ENCODE measurements at regions not wholly inside any gene's neighbourhood (a gene's known extent, or its start where the extent isn't known, plus 50 kb on each side); places are given as distances from the start of the nearest gene placed in this dataset.

DNA sequence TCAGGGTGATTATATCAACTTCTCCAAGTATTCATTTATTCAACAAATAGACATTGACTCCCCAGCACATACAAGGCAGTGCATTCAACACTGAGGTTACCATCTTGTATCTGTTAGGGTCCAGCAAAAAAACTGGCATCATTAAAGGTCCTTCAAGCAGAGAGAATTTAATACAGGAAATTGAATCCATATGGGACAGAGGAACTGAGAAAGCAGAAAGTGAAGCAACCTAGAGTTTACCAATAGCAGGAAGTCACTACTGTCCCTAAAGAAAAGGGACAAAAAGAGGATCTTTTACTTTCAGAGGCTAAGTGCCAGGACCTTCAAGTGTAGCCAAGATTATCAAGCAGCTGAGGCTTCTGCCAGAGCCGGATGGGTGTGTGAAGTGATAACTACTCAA, 237.8 kb upstream of the TBX3 start:
- no peaks in the 10 kb centered on the region for H3K9me3 ChIP-seq
- no peaks in the 10 kb centered on the region for H3K36me3 ChIP-seq
- H3K4me1 ChIP-seq (ENCODE audit: control insufficient read depth in 1 of 2, insufficient read depth in 1 of 2, low read depth in 1 of 2, low read length in 1 of 2) = no peaks in the 10 kb centered on the region
- no peak overlapping the region for H3K27ac ChIP-seq
- TF ChIP-seq, protein P1, sequence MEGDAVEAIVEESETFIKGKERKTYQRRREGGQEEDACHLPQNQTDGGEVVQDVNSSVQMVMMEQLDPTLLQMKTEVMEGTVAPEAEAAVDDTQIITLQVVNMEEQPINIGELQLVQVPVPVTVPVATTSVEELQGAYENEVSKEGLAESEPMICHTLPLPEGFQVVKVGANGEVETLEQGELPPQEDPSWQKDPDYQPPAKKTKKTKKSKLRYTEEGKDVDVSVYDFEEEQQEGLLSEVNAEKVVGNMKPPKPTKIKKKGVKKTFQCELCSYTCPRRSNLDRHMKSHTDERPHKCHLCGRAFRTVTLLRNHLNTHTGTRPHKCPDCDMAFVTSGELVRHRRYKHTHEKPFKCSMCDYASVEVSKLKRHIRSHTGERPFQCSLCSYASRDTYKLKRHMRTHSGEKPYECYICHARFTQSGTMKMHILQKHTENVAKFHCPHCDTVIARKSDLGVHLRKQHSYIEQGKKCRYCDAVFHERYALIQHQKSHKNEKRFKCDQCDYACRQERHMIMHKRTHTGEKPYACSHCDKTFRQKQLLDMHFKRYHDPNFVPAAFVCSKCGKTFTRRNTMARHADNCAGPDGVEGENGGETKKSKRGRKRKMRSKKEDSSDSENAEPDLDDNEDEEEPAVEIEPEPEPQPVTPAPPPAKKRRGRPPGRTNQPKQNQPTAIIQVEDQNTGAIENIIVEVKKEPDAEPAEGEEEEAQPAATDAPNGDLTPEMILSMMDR (IDR thresholded peaks at IDR 0.05) = no peak
- H3K4me3 ChIP-seq (ENCODE audit: low read depth in 1 of 2, low read length in 1 of 2) = no peak overlapping the region
- no peaks in the 10 kb centered on the region for H3K27me3 ChIP-seq

DNA sequence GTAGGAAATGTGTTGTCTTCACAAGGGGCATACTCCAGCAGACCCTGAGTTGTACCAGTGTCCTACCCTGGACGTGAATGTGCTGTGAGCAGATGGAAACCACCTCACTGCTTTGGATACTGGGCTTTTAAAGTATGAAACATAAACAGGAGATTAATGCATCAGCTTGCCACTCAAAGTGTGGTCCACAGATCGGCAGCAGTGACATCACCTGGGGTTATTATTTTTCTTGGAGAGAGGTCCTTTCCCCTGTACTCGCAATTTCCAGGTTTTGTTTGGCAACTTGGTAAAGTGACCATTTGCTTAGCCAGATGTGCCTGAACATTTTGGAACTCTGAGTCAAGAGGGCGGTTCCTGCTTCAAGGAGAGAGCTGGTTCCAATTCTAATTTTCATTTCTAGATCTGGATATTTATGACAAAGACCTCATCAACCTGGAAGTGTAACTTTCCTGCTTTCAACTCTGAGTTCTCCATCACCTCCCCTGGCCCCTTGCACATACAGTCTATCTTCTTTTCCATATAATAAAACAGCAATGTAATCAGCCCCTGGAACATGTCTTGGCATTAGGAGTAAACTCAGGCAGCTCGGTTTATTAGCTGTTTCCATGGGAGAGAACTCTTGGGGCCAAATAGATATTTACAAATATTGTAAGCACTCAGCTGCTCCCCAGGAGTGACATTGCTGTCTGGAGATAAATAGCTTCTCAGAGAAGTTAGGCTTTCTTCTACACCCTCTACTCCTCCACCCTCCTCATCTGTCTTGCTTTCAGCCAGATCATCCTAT, 237.0 kb upstream of the TBX3 start:
- Histone ChIP-seq H3K27me3 (no peaks in the 10 kb centered on the region), H3K4me3 (ENCODE audit: low read depth in 1 of 2, low read length in 1 of 2) (no peak overlapping the region), H3K9me3 (no peaks in the 10 kb centered on the region), H3K4me1 (ENCODE audit: control insufficient read depth in 1 of 2, insufficient read depth in 1 of 2, low read depth in 1 of 2, low read length in 1 of 2) (no peaks in the 10 kb centered on the region), H3K36me3 (no peaks in the 10 kb centered on the region), H3K27ac (no peak overlapping the region)
- TF ChIP-seq, protein P1 (IDR thresholded peaks at IDR 0.05) = no peak

DNA sequence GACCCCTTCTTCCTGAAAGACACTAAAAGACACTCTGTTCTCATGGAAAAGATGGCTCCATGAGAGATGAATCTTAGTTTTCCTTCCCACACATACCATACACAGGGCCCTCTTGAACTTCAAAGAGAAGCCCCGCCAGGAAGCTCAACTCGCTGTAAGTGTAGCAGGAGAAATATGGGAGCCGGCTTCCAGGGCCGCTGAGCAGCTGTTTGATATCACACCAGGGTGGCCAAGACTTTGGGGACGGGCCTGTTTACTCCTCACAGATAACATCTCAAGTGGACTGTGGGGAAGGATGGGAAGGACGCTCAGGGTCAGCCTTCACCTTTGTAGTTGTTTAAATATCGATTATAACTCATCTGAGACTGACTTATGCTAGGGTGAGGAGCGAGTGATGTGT, 235.5 kb upstream of the TBX3 start:
- TF ChIP-seq, protein P1 (IDR thresholded peaks at IDR 0.05) = no peak
- H3K4me1 ChIP-seq (ENCODE audit: control insufficient read depth in 1 of 2, insufficient read depth in 1 of 2, low read depth in 1 of 2, low read length in 1 of 2) = no peaks in the 10 kb centered on the region
- no peaks in the 10 kb centered on the region for H3K9me3 ChIP-seq
- no peaks in the 10 kb centered on the region for H3K36me3 ChIP-seq
- no peak overlapping the region for H3K4me3 ChIP-seq (ENCODE audit: low read depth in 1 of 2, low read length in 1 of 2)
- no peaks in the 10 kb centered on the region for H3K27me3 ChIP-seq
- no peak overlapping the region for H3K27ac ChIP-seq

- Histone ChIP-seq H3K36me3 (no peaks in the 10 kb centered on the region), H3K4me1 (ENCODE audit: control insufficient read depth in 1 of 2, insufficient read depth in 1 of 2, low read depth in 1 of 2, low read length in 1 of 2) (no peaks in the 10 kb centered on the region), H3K27ac (no peak overlapping the region), H3K9me3 (no peaks in the 10 kb centered on the region), H3K4me3 (ENCODE audit: low read depth in 1 of 2, low read length in 1 of 2) (no peak overlapping the region), H3K27me3 (no peaks in the 10 kb centered on the region)
- TF ChIP-seq, protein P1 (IDR thresholded peaks at IDR 0.05) = no peak
Observed at GRCh38 chr12:114918535-114919233, 234.7 kb upstream of the TBX3 start.

DNA sequence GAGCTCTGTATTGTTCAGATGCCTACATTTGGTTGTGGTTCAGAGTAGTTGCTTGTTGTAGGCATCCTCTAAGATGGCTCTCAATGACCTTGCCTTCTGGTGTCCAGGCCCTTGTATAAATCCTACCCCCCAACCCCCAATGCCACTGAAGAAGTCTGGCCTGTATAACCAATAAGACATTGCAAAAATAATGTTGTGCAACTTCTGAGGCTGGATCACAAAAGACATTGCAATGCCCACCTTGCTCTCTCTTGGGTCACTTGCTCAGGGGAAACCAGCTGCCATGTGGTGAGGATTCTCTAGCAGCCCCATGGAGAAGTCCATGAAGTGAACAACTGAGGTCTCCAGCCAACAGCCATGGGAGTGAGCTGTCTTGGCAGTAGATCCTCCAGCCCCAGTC, 234.0 kb upstream of the TBX3 start:
- Histone ChIP-seq H3K27ac (no peak overlapping the region), H3K36me3 (no peaks in the 10 kb centered on the region), H3K4me3 (ENCODE audit: low read depth in 1 of 2, low read length in 1 of 2) (no peak overlapping the region), H3K4me1 (ENCODE audit: control insufficient read depth in 1 of 2, insufficient read depth in 1 of 2, low read depth in 1 of 2, low read length in 1 of 2) (no peaks in the 10 kb centered on the region), H3K9me3 (no peaks in the 10 kb centered on the region), H3K27me3 (no peaks in the 10 kb centered on the region)
- TF ChIP-seq, protein P1 (IDR thresholded peaks at IDR 0.05) = no peak
